Peyer's patch (tissue), 4 donors: ENCODE measurements at regions not wholly inside any gene's neighbourhood (a gene's known extent, or its start where the extent isn't known, plus 50 kb on each side); places are given as distances from the start of the nearest gene placed in this dataset.
"Not testable (repeated sequence)": the region's sequence is repeated elsewhere in the genome, so short reads cannot be mapped to it uniquely, and the experiment has no call there.

ENCODE experiments used
- DNase-seq, 3 donors: peaks; one replicate each; pipeline ENCODE4 v3.0.0-alpha.2; 2017 to 2019
- H3K27ac ChIP-seq, 4 donors: fragments of 200-600 bp; sonication (generic); one replicate each; pipeline ENCODE4 v1.5.1; 2016 to 2019
- H3K27me3 ChIP-seq, 2 donors: fragments of 200-600 bp; sonication (generic); one replicate each; pipeline ENCODE4 v1.5.1; 2019
- H3K36me3 ChIP-seq, 3 donors: fragments of 200-600 bp; sonication (generic); one replicate each; pipeline ENCODE4 v1.5.1; 2016 to 2019
- H3K4me1 ChIP-seq, 4 donors: fragments of 200-600 bp; sonication (generic); one replicate each; pipeline ENCODE4 v1.5.1; 2016 to 2019
- H3K4me3 ChIP-seq, 4 donors: fragments of 200-600 bp; sonication (generic); 1 replicate in 3 of 4; 2 replicates in 1 of 4; pipeline ENCODE4 v1.5.1; 2016 to 2019; ENCODE audit warnings: mild to moderate bottlenecking in 1 of 4
- H3K9me3 ChIP-seq, 4 donors: fragments of 200-600 bp; sonication (generic); one replicate each; pipeline ENCODE4 v1.5.1; 2016 to 2019; ENCODE audit warnings: mild to moderate bottlenecking in 1 of 4
- POLR2A ChIP-seq, 2 donors: fragments of 450-650 bp; IDR thresholded peaks; one replicate each; pipeline ENCODE4 v1.5.1; 2017; ENCODE audit warnings: antibody characterized with exemption in 2 of 2, mild to moderate bottlenecking in 2 of 2, moderate library complexity in 2 of 2
- TF ChIP-seq, protein P1 (sequence below), 6 experiments: fragments of 450-650 bp in 4 of 6; fragments of 200-600 bp in 2 of 6; sonication (generic) in 1 of 6; IDR thresholded peaks; one replicate each; pipeline ENCODE4 v1.5.1; 2017 to 2019; ENCODE audit warnings: antibody characterized with exemption in 6 of 6, mild to moderate bottlenecking in 3 of 6, moderate library complexity in 1 of 6

DNA sequence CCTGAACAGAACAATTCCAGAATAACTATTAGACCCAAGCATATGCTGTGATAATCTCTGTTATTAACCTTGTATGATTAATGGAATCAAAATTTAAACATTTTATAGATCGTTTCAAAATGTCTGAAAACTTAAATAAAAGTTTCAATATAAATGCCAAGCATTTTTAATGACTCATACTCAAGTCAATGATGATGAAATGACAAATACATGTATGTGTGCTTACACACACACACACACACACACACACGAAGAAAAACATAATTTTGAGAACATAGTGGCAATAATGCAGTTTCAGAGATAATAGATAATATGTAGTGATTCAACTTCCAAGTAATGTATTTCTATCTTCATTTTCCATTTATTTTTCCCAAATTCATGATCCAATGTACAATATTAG is 384.9 kb upstream of the FOXG1 start:
- no peak overlapping the region for H3K4me3 ChIP-seq
- TF ChIP-seq, protein P1, sequence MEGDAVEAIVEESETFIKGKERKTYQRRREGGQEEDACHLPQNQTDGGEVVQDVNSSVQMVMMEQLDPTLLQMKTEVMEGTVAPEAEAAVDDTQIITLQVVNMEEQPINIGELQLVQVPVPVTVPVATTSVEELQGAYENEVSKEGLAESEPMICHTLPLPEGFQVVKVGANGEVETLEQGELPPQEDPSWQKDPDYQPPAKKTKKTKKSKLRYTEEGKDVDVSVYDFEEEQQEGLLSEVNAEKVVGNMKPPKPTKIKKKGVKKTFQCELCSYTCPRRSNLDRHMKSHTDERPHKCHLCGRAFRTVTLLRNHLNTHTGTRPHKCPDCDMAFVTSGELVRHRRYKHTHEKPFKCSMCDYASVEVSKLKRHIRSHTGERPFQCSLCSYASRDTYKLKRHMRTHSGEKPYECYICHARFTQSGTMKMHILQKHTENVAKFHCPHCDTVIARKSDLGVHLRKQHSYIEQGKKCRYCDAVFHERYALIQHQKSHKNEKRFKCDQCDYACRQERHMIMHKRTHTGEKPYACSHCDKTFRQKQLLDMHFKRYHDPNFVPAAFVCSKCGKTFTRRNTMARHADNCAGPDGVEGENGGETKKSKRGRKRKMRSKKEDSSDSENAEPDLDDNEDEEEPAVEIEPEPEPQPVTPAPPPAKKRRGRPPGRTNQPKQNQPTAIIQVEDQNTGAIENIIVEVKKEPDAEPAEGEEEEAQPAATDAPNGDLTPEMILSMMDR (IDR thresholded peaks at IDR 0.05): no peak
- TF ChIP-seq POLR2A (IDR thresholded peaks at IDR 0.05): no peak
- no peaks in the 10 kb centered on the region for H3K27me3 ChIP-seq
- DNase-seq: no peak
- no peak overlapping the region for H3K27ac ChIP-seq
- no peaks in the 10 kb centered on the region for H3K36me3 ChIP-seq
- no peaks in the 10 kb centered on the region for H3K9me3 ChIP-seq
- no peaks in the 10 kb centered on the region for H3K4me1 ChIP-seq

DNA sequence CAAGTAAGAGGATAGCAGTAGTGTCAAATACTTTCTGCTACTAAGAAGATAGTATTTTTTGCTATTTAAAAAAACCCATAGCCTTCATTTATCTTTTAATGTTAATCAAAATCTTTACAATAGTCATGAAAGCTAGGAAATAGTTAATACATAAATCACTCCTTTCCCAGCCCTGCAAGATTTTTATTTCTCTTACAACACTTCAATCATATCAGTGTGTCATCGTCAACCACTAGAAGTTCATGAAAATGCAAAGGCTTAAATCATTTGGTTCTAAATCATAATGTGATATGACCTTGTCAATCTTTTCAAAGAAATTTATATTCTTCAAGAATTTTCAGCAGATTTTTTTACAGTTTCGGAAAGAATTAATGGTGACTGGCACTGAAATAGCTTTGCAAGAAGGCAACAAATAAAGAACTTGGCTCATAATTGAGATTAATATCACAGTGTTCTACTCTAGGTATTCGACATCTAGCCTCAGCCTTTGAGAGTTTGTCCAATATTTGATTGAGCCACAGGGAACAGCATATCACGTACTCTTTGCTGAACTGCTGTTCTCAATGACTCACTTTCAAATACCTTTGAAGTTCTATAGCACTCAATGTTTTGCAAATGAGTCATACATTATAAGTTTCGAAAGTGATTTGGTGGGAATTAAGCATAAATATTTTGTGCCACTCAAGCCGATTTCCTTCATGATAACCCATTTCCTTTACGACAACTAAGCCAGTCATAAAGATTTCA is 384.0 kb upstream of the FOXG1 start:
- H3K27ac ChIP-seq: no peak overlapping the region
- DNase-seq: no peak
- no peaks in the 10 kb centered on the region for H3K27me3 ChIP-seq
- no peak overlapping the region for H3K4me3 ChIP-seq
- H3K36me3 ChIP-seq: no peaks in the 10 kb centered on the region
- H3K4me1 ChIP-seq: no peaks in the 10 kb centered on the region
- H3K9me3 ChIP-seq: no peaks in the 10 kb centered on the region
- TF ChIP-seq, protein P1 (IDR thresholded peaks at IDR 0.05): no peak
- TF ChIP-seq POLR2A (IDR thresholded peaks at IDR 0.05): no peak

- Histone ChIP-seq H3K27me3 (no peaks in the 10 kb centered on the region), H3K4me1 (no peaks in the 10 kb centered on the region), H3K27ac (no peak overlapping the region), H3K9me3 (no peaks in the 10 kb centered on the region), H3K4me3 (no peak overlapping the region), H3K36me3 (no peaks in the 10 kb centered on the region)
- TF ChIP-seq POLR2A (IDR thresholded peaks at IDR 0.05): no peak
- TF ChIP-seq, protein P1 (IDR thresholded peaks at IDR 0.05): no peak
- DNase-seq: no peak
Observed at GRCh38 chr14:28398506-28398905, 368.1 kb upstream of the FOXG1 start.

GRCh38 chr14:28401705-28402104 is 364.9 kb upstream of the FOXG1 start:
- H3K9me3 ChIP-seq, H3K27me3 ChIP-seq, H3K36me3 ChIP-seq, DNase-seq, H3K4me3 ChIP-seq, H3K4me1 ChIP-seq, H3K27ac ChIP-seq: not testable (repeated sequence)

GRCh38 chr14:28406196-28406595 is 360.4 kb upstream of the FOXG1 start:
- no peaks in the 10 kb centered on the region for H3K4me1 ChIP-seq
- H3K9me3 ChIP-seq: no peaks in the 10 kb centered on the region
- DNase-seq: no peak
- no peak for TF ChIP-seq POLR2A (IDR thresholded peaks at IDR 0.05)
- TF ChIP-seq, protein P1 (IDR thresholded peaks at IDR 0.05): no peak
- H3K36me3 ChIP-seq: no peaks in the 10 kb centered on the region
- no peaks in the 10 kb centered on the region for H3K27me3 ChIP-seq
- no peak overlapping the region for H3K27ac ChIP-seq
- no peak overlapping the region for H3K4me3 ChIP-seq

DNA sequence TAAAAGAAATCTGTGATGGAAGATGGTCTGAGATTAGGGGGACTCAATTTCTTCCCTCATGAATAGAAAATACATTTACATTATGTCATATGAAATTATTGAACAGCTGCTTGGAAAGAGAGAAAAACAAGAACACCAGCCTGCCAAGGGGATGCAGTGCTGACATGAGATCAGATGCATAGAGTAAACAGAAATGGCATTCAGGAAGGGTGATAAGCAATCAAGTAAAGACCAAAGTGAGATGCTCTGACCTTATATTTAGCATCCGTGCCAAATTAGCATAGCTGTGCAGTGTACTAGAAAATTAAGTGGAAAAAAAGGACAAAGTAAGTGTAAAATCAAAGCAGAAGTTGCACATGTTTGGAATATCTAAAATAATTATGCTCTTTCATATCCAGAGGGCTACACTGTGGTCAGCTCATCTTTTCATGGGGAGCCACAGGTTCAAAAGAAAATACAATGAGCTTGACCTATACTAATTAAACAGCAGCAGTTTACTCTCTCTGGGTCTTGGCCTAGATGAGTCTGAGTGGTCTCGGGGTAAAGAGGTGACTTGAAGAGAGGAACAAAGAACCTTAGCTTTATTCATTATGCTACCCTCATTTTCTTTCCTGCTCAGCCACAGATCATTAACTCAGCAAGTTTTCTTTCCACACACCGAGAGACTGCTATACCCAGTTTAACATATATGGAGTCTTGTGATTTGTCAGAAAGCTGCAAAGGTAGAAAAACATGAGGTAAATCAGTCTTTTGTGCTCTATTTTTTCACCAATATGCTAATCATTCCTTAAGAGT is 359.4 kb upstream of the FOXG1 start:
- no peaks in the 10 kb centered on the region for H3K36me3 ChIP-seq
- no peak overlapping the region for H3K27ac ChIP-seq
- TF ChIP-seq, protein P1 (IDR thresholded peaks at IDR 0.05): no peak
- no peak for TF ChIP-seq POLR2A (IDR thresholded peaks at IDR 0.05)
- H3K27me3 ChIP-seq: no peaks in the 10 kb centered on the region
- no peak for DNase-seq
- H3K9me3 ChIP-seq: no peaks in the 10 kb centered on the region
- H3K4me3 ChIP-seq: no peak overlapping the region
- H3K4me1 ChIP-seq: no peaks in the 10 kb centered on the region
